ENCODE measurements at regions not wholly inside any gene's neighbourhood (a gene's known extent, or its start where the extent isn't known, plus 50 kb on each side); places are given as distances from the start of the nearest gene placed in this dataset.
"Not testable (repeated sequence)": the region's sequence is repeated elsewhere in the genome, so short reads cannot be mapped to it uniquely, and the experiment has no call there.

DNA sequence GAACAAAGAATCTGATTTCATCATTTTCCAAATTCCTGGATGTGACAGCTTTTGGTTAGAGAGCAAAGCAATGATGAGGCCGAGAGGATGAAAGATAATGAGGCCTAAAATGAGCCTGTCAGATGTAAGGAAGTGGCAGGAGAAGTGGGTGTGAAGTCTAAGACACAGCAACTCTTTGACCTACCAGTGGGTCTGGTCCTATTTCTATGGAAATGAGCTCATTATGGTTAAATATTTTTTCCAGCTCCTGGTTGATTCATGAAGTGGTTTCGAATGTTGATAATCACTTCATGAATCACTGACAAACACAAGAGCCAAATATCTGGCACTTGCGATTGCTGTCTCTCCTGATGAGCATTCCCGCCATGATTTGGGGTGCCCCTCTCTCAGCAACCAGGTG is 273.3 kb upstream of the CDH5 start:
- H3K27ac ChIP-seq: no peak overlapping the region
- WGBS, 2 donors: 75 to 85% methylated on average over 4 of the region's 4 CpGs

DNA sequence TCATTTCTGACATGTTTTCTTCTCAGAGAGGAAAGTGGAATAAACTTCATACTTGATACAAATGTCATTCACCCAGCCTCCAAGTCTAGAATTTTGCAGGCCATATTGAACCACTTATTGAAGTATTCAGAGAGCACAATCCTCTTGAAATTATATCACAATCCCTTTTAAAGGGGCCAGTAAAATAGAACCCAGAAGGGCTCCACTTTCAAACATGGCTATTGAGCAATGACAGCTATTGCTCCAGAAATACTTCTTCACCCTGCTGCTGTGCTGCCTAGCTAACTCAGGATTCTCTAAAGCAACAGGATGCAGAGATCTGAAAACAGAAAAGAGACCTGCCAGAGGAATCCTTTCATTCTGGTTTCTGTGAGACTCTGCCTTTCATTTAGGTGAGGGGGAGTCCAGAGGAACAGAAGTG is 275.0 kb upstream of the CDH5 start:
- TF ChIP-seq POLR2A (IDR thresholded peaks at IDR 0.05) (no peak), EP300 (IDR thresholded peaks at IDR 0.05) (no peak), POLR2AphosphoS5 (IDR thresholded peaks at IDR 0.05) (no peak)
- TF ChIP-seq, protein P1, sequence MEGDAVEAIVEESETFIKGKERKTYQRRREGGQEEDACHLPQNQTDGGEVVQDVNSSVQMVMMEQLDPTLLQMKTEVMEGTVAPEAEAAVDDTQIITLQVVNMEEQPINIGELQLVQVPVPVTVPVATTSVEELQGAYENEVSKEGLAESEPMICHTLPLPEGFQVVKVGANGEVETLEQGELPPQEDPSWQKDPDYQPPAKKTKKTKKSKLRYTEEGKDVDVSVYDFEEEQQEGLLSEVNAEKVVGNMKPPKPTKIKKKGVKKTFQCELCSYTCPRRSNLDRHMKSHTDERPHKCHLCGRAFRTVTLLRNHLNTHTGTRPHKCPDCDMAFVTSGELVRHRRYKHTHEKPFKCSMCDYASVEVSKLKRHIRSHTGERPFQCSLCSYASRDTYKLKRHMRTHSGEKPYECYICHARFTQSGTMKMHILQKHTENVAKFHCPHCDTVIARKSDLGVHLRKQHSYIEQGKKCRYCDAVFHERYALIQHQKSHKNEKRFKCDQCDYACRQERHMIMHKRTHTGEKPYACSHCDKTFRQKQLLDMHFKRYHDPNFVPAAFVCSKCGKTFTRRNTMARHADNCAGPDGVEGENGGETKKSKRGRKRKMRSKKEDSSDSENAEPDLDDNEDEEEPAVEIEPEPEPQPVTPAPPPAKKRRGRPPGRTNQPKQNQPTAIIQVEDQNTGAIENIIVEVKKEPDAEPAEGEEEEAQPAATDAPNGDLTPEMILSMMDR (IDR thresholded peaks at IDR 0.05): no peak
- no peak overlapping the region for H3K27ac ChIP-seq

More for the DNA sequence above, 273.3 kb upstream of the CDH5 start:
- no peak for DNase-seq
- no peaks in the 10 kb centered on the region for H3K4me1 ChIP-seq
- intact Hi-C loops (cut with DNase I): no loop called here
- no peaks in the 10 kb centered on the region for H3K27me3 ChIP-seq
- H3K4me3 ChIP-seq: no peak overlapping the region
- H3K9me3 ChIP-seq: no peaks in the 10 kb centered on the region
- no peak for TF ChIP-seq EP300 (IDR thresholded peaks at IDR 0.05)
- TF ChIP-seq, protein P1 (IDR thresholded peaks at IDR 0.05): no peak
- TF ChIP-seq POLR2A (IDR thresholded peaks at IDR 0.05): no peak
- TF ChIP-seq POLR2AphosphoS5 (IDR thresholded peaks at IDR 0.05): no peak
- no peaks in the 10 kb centered on the region for H3K36me3 ChIP-seq

DNA sequence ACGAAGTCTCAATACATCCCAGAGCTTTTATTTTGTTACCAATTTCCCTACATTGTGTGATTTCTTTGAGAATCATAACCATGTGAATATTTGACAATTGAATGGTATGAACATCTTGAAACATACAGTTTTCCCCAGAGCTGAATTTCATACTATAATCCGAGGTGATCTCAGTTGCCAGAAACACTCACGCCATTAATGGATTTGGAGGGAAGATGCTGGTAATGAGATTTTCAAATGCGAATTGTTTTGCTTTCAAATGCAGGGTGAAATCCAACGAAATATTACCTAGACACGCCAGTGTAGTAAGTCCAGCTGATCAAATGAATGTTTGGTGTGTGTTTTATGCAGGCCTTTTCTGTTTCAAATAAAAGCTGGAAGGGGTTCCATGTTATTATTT is 277.8 kb upstream of the CDH5 start:
- no peak overlapping the region for H3K4me3 ChIP-seq
- DNase-seq: no peak
- no peak overlapping the region for H3K27ac ChIP-seq
- no peak for TF ChIP-seq EP300 (IDR thresholded peaks at IDR 0.05)
- TF ChIP-seq POLR2A (IDR thresholded peaks at IDR 0.05): no peak
- TF ChIP-seq, protein P1 (IDR thresholded peaks at IDR 0.05): no peak
- TF ChIP-seq POLR2AphosphoS5 (IDR thresholded peaks at IDR 0.05): no peak
- no peaks in the 10 kb centered on the region for H3K36me3 ChIP-seq
- intact Hi-C loops (cut with DNase I): no loop called here
- H3K9me3 ChIP-seq: no peaks in the 10 kb centered on the region
- H3K27me3 ChIP-seq: no peaks in the 10 kb centered on the region
- 71 to 88% methylated on average over 6 of the region's 6 CpGs for WGBS, 2 donors
- H3K4me1 ChIP-seq: no peaks in the 10 kb centered on the region

More for the DNA sequence above, 275.0 kb upstream of the CDH5 start:
- Histone ChIP-seq H3K36me3 (no peaks in the 10 kb centered on the region), H3K9me3 (no peaks in the 10 kb centered on the region), H3K4me1 (no peaks in the 10 kb centered on the region), H3K4me3 (no peak overlapping the region), H3K27me3 (no peaks in the 10 kb centered on the region)
- intact Hi-C loops (cut with DNase I): no loop called here
- DNase-seq: no peak

DNA sequence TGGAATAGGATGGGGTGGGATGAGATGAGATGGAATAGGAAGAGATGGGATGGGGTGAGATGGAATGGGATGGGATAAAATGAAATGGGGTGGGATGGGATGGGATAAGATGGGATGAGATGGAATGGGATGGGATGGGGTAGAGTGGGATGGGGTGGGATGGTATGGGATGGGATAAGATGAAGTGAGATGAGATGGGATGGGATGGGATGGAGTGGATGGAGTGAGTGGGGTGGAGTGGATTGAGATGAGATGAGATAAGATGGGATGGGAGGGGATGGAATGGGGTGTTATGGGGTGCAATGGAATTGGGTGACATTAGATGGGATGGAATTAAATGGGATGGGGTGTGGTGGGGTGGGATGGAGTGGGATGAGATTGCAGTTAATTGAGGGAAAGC is 279.2 kb upstream of the CDH5 start:
- Histone ChIP-seq H3K27me3 (no peaks in the 10 kb centered on the region), H3K4me3 (no peak overlapping the region), H3K4me1 (no peaks in the 10 kb centered on the region), H3K9me3 (no peaks in the 10 kb centered on the region), H3K36me3 (no peaks in the 10 kb centered on the region), H3K27ac (no peak overlapping the region)
- TF ChIP-seq POLR2A (IDR thresholded peaks at IDR 0.05) (no peak), POLR2AphosphoS5 (IDR thresholded peaks at IDR 0.05) (no peak), EP300 (IDR thresholded peaks at IDR 0.05) (no peak)
- TF ChIP-seq, protein P1 (IDR thresholded peaks at IDR 0.05): no peak
- no peak for DNase-seq
- intact Hi-C loops (cut with DNase I): no loop called here

DNA sequence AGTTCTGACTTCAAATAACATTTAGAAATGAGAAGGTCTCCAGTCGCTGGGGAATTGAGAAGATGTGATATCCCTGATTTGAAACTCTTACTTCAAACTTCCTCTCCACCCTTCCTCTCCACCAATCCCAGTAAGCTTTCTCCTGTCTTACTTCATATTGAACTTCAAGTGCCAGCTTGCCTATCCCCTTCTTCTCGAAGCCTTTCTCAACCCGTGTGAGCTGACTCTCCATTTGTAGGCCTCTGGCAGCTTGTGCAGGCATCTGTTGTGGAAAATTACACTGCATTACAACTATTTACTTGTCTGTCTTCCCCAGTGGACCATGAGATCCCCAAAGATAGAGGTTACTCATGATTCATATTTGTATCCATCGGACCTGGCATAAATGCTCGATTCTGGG is 280.8 kb upstream of the CDH5 start:
- Histone ChIP-seq H3K4me3 (no peak overlapping the region), H3K4me1 (no peaks in the 10 kb centered on the region), H3K36me3 (no peaks in the 10 kb centered on the region), H3K9me3 (no peaks in the 10 kb centered on the region), H3K27ac (no peak overlapping the region), H3K27me3 (no peaks in the 10 kb centered on the region)
- TF ChIP-seq POLR2AphosphoS5 (IDR thresholded peaks at IDR 0.05): no peak
- TF ChIP-seq, protein P1 (IDR thresholded peaks at IDR 0.05): no peak
- no peak for TF ChIP-seq POLR2A (IDR thresholded peaks at IDR 0.05)
- no peak for TF ChIP-seq EP300 (IDR thresholded peaks at IDR 0.05)
- intact Hi-C loops (cut with DNase I): no loop called here
- DNase-seq: no peak
- WGBS, 2 donors: 83 to 88% methylated on average over 5 of the region's 5 CpGs

DNA sequence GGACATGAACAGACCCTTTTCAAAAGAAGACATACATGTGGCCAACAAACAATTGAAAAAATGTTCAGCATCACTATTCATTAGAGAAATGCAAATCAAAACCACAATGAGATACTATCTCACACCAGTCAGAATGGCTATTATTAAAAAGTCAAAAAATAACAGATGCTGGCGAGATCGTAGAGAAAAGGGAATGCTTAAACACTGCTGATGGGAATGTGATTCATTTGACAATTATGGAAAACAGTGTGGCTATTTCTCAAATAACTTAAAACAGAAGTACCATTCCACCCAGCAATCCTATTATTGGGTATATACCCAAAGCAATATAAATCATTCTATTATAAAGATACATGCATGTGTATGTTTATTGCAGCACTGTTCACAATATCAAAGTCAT is 281.8 kb upstream of the CDH5 start:
- DNase-seq; intact Hi-C loops (cut with DNase I); H3K27ac ChIP-seq; H3K36me3 ChIP-seq; H3K4me3 ChIP-seq; H3K27me3 ChIP-seq; H3K4me1 ChIP-seq; H3K9me3 ChIP-seq: not testable (repeated sequence)
- WGBS, 2 donors: 88 to 93% methylated on average over 2 of the region's 2 CpGs
